Neuronal stem cell (in vitro differentiated cells): ENCODE measurements at regions not wholly inside any gene's neighbourhood (a gene's known extent, or its start where the extent isn't known, plus 50 kb on each side); places are given as distances from the start of the nearest gene placed in this dataset.

ENCODE experiments used
- DNase-seq: peaks from one replicate; pipeline ENCODE4 v3.0.0-alpha.2; 2013; ENCODE audit warnings: low spot score
- H2AFZ ChIP-seq: one replicate; pipeline ENCODE4 v1.6.1; 2013; ENCODE audit warnings: mild to moderate bottlenecking, low read length, inconsistent platforms
- H2AK5ac ChIP-seq: 2 replicates; pipeline ENCODE4 v1.6.1; 2013; ENCODE audit warnings: low read depth, mild to moderate bottlenecking, inconsistent platforms, low read length, moderate library complexity, mixed read lengths
- H2BK120ac ChIP-seq: 2 replicates; pipeline ENCODE4 v1.6.1; 2013; ENCODE audit warnings: low read depth, mild to moderate bottlenecking, inconsistent platforms, low read length, moderate library complexity, mixed read lengths
- H2BK12ac ChIP-seq: one replicate; pipeline ENCODE4 v1.6.1; 2013; ENCODE audit warnings: low read length, inconsistent platforms
- H2BK15ac ChIP-seq: 2 replicates; pipeline ENCODE4 v1.6.1; 2013; ENCODE audit warnings: mild to moderate bottlenecking, low read length, inconsistent platforms, mixed read lengths
- H2BK5ac ChIP-seq: one replicate; pipeline ENCODE4 v1.6.1; 2013; ENCODE audit warnings: inconsistent platforms, mild to moderate bottlenecking, low read length, moderate library complexity
- H3K14ac ChIP-seq: one replicate; pipeline ENCODE4 v1.6.1; 2013; ENCODE audit warnings: low read length, inconsistent platforms
- H3K18ac ChIP-seq: 2 replicates; pipeline ENCODE4 v1.6.1; 2013; ENCODE audit warnings: low read length, inconsistent platforms
- H3K23ac ChIP-seq: 2 replicates; pipeline ENCODE4 v1.6.1; 2013; ENCODE audit warnings: low read depth, mild to moderate bottlenecking, mixed read lengths, low read length, inconsistent platforms; ENCODE audit not compliant: poor library complexity
- H3K27ac ChIP-seq: replicated peaks from 3 replicates; pipeline ENCODE4 v1.5.1; 2013; ENCODE audit warnings: low read length, inconsistent platforms
- H3K27me3 ChIP-seq, 3 experiments: 2 replicates each; pipeline ENCODE4 v1.6.1; 2013; ENCODE audit warnings: low read length in 3 of 3, mild to moderate bottlenecking in 2 of 3, inconsistent platforms in 1 of 3, low read depth in 1 of 3, mixed read lengths in 1 of 3, moderate library complexity in 1 of 3; ENCODE audit not compliant: control insufficient read depth in 3 of 3, insufficient read depth in 3 of 3
- H3K36me3 ChIP-seq, 2 donors: replicated peaks in 1 of 2; 2 replicates each; pipeline ENCODE4 v1.6.1; 2013; ENCODE audit warnings: low read length in 2 of 2; ENCODE audit not compliant: control insufficient read depth in 2 of 2, insufficient read depth in 2 of 2
- H3K4ac ChIP-seq: 2 replicates; pipeline ENCODE4 v1.6.1; 2013; ENCODE audit warnings: inconsistent platforms, mild to moderate bottlenecking, low read length, moderate library complexity
- H3K4me1 ChIP-seq, 2 donors: 1 replicate in 1 of 2; 2 replicates in 1 of 2; pipeline ENCODE4 v1.6.1; 2013; ENCODE audit warnings: low read length in 2 of 2, low read depth in 1 of 2; ENCODE audit not compliant: control insufficient read depth in 2 of 2, insufficient read depth in 1 of 2
- H3K4me2 ChIP-seq: one replicate; pipeline ENCODE4 v1.6.1; 2013; ENCODE audit warnings: mild to moderate bottlenecking, low read length, inconsistent platforms; ENCODE audit not compliant: insufficient read depth, poor library complexity, severe bottlenecking
- H3K4me3 ChIP-seq, 2 donors: 2 replicates each; pipeline ENCODE4 v1.5.1; 2013; ENCODE audit warnings: low read length in 2 of 2, mild to moderate bottlenecking in 2 of 2, inconsistent platforms in 1 of 2, moderate library complexity in 1 of 2
- H3K79me1 ChIP-seq: one replicate; pipeline ENCODE4 v1.6.1; 2013; ENCODE audit warnings: low read depth, mild to moderate bottlenecking, inconsistent platforms, low read length, moderate library complexity
- H3K9ac ChIP-seq: one replicate; pipeline ENCODE4 v1.6.1; 2013; ENCODE audit warnings: mild to moderate bottlenecking, low read depth, low read length, inconsistent platforms; ENCODE audit not compliant: poor library complexity
- H3K9me3 ChIP-seq, 2 donors: replicated peaks in 1 of 2; 2 replicates each; pipeline versions ENCODE3 to v1.6.1; 2013; ENCODE audit warnings: low read length in 2 of 2, mild to moderate bottlenecking in 2 of 2, inconsistent platforms in 1 of 2, low read depth in 1 of 2, mixed read lengths in 1 of 2, moderate library complexity in 1 of 2; ENCODE audit not compliant: control insufficient read depth in 2 of 2, insufficient read depth in 1 of 2
- H4K8ac ChIP-seq: one replicate; pipeline ENCODE4 v1.6.1; 2013; ENCODE audit warnings: low read depth, mild to moderate bottlenecking, inconsistent platforms, low read length, moderate library complexity
- H4K91ac ChIP-seq: one replicate; pipeline ENCODE4 v1.6.1; 2013; ENCODE audit warnings: low read length, low read depth, mild to moderate bottlenecking, inconsistent platforms; ENCODE audit not compliant: poor library complexity
- WGBS, 2 donors: extraction: QIAGEN DNeasy Blood & Tissue Kit; methylation state at CpG; one replicate each; pipeline ENCODE4 v1.1.7; 2013; ENCODE audit warnings: missing lambda C conversion rate in 2 of 2, mixed read lengths in 1 of 2; ENCODE audit not compliant: insufficient read length in 2 of 2, insufficient replicate concordance in 1 of 2; ENCODE audit errors: extremely low coverage in 2 of 2; 5-methylcytosine and 5-hydroxymethylcytosine counted together

DNA sequence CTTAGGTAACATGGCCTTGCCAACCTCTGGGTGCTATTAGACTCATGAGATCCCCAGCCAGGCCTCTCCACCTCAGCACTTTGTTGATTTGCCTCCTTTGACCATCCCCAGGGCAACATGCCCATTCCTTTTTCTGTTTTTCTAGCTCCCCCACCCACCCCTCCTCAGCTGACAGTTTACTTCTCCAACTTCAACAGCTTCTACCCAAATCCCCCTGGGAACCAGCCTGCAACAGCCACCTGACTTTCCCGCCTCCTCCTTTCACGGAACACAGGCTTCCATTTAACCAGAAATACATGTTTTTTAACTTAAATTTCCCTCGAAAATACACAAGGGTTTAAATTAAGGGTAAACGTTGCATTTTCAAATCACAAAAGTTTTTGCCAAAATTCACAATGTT, 117.3 kb downstream of the DLEU7 start:
- Histone ChIP-seq H3K9me3 (peaks cover 5 to 16% of the 10 kb centered on the region in 2 donors), H3K27ac (no peak overlapping the region), H2BK120ac (no peak overlapping the region), H3K4me3 (no peak overlapping the region), H2AK5ac (no peak overlapping the region), H3K4ac (no peak overlapping the region), H3K4me2 (no peak overlapping the region), H4K91ac (no peak overlapping the region), H3K36me3 (no peaks in the 10 kb centered on the region), H3K9ac (no peak overlapping the region), H2BK12ac (no peak overlapping the region), H4K8ac (no peak overlapping the region), H2BK5ac (no peak overlapping the region), H3K14ac (no peak overlapping the region), H3K27me3 (no peaks in the 10 kb centered on the region), H2AFZ (no peak overlapping the region), H2BK15ac (no peak overlapping the region), H3K79me1 (no peaks in the 10 kb centered on the region), H3K23ac (no peak overlapping the region), H3K18ac (no peak overlapping the region), H3K4me1 (peaks cover 1 to 2% of the 10 kb centered on the region in 2 donors)
- WGBS, 2 donors = no CpG with 5 or more reads among the region's 4 CpGs
- no peak for DNase-seq

DNA sequence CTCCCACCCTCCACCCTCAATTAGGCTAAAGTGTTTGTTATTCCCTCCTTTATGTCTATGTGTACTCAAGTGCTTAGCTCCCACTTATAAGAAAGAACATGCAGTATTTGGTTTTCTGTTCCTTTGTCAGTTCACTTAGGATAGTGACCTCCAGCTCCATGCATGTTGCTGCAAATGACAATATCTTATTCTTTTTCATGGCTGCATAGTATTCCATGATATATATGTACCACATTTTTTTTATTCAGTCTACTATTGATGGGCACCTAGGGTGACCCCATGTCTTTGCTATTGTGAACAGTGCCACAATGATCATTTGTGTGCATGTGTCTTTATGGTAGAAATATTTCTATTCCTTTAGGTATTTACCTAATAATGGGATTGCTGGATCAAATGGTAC, 114.3 kb downstream of the DLEU7 start:
- Histone ChIP-seq H2BK12ac (no peak overlapping the region), H3K36me3 (no peaks in the 10 kb centered on the region), H3K9me3 (peaks cover 5 to 26% of the 10 kb centered on the region in 2 donors), H4K91ac (no peak overlapping the region), H3K4me3 (no peak overlapping the region), H3K27ac (no peak overlapping the region), H3K18ac (no peak overlapping the region), H4K8ac (no peak overlapping the region), H3K27me3 (no peaks in the 10 kb centered on the region), H3K14ac (no peak overlapping the region), H3K4me2 (no peak overlapping the region), H3K4ac (no peak overlapping the region), H2AFZ (no peak overlapping the region), H3K4me1 (peaks cover 2 to 7% of the 10 kb centered on the region in 2 donors), H2BK15ac (no peak overlapping the region), H2BK5ac (no peak overlapping the region), H2AK5ac (no peak overlapping the region), H2BK120ac (no peak overlapping the region), H3K23ac (no peak overlapping the region), H3K9ac (no peak overlapping the region), H3K79me1 (no peaks in the 10 kb centered on the region)
- no peak for DNase-seq

GRCh38 chr13:50730496-50731351, 112.8 kb downstream of the DLEU7 start:
- Histone ChIP-seq H2BK120ac (no peak overlapping the region), H3K4ac (no peak overlapping the region), H3K9me3 (peaks cover 5 to 26% of the 10 kb centered on the region in 2 donors), H3K36me3 (no peaks in the 10 kb centered on the region), H3K4me2 (no peak overlapping the region), H2BK15ac (no peak overlapping the region), H2BK5ac (no peak overlapping the region), H3K4me1 (peaks cover 2 to 7% of the 10 kb centered on the region in 2 donors), H2AFZ (peak overlapping the region; percentile 61), H3K23ac (no peak overlapping the region), H3K27me3 (no peaks in the 10 kb centered on the region), H3K18ac (no peak overlapping the region), H2AK5ac (no peak overlapping the region), H2BK12ac (no peak overlapping the region), H3K27ac (no peak overlapping the region), H4K91ac (no peak overlapping the region), H3K79me1 (no peaks in the 10 kb centered on the region), H3K14ac (no peak overlapping the region), H4K8ac (no peak overlapping the region), H3K9ac (no peak overlapping the region), H3K4me3 (no peak overlapping the region)
- WGBS, 2 donors = no CpG with 5 or more reads among the region's 4 CpGs
- DNase-seq = no peak

DNA sequence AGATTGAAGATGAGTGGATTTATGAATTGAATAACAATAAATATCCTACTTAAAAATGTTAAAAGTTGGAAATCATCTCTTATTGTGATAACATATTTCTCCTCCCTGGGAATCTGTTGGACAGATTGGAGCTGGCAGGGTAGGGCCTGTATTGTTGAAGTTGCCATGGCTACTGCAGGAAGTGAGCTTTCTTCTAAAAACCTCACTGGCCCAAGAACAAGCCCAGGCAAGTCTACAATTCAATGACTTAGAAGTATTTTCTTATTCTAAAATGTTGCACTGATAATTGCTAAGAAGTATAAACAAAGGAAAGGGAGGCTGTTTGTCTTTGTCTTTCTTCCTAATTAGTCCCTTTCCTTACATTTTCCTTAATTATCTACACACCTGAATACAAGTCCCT, 112.1 kb downstream of the DLEU7 start:
- H2BK5ac ChIP-seq = no peak overlapping the region
- peaks cover 5 to 26% of the 10 kb centered on the region in 2 donors for H3K9me3 ChIP-seq
- H3K4ac ChIP-seq = no peak overlapping the region
- H3K4me1 ChIP-seq = peaks cover 0 to 7% of the 10 kb centered on the region in 2 donors
- no peak overlapping the region for H2BK120ac ChIP-seq
- no peak overlapping the region for H3K9ac ChIP-seq
- no peaks in the 10 kb centered on the region for H3K79me1 ChIP-seq
- no peak for DNase-seq
- H3K18ac ChIP-seq = no peak overlapping the region
- H3K14ac ChIP-seq = no peak overlapping the region
- H2AK5ac ChIP-seq = no peak overlapping the region
- H3K4me3 ChIP-seq = no peak overlapping the region
- no peaks in the 10 kb centered on the region for H3K27me3 ChIP-seq
- no peak overlapping the region for H3K27ac ChIP-seq
- no peak overlapping the region for H2BK15ac ChIP-seq
- H2BK12ac ChIP-seq = no peak overlapping the region
- no peak overlapping the region for H3K23ac ChIP-seq
- H4K91ac ChIP-seq = no peak overlapping the region
- peak overlapping the region; percentile 61 for H2AFZ ChIP-seq
- no peak overlapping the region for H4K8ac ChIP-seq
- H3K36me3 ChIP-seq = no peaks in the 10 kb centered on the region
- no peak overlapping the region for H3K4me2 ChIP-seq
